ENCODE measurements at regions not wholly inside any gene's neighbourhood (a gene's known extent, or its start where the extent isn't known, plus 50 kb on each side); places are given as distances from the start of the nearest gene placed in this dataset.

- TF ChIP-seq CTCF (IDR thresholded peaks at IDR 0.05; ENCODE audit: borderline replicate concordance, extremely low read depth, low read length, poor library complexity, severe bottlenecking): no peak
- no peak for TF ChIP-seq EZH2 (IDR thresholded peaks at IDR 0.05; ENCODE audit: borderline replicate concordance, low read depth, low read length, severe bottlenecking)
These were observed 349.7 kb downstream of the ICE1 start for GRCh38 chr5:5772202-5772601.
